GM19328 (cell line): ENCODE measurements at regions not wholly inside any gene's neighbourhood (a gene's known extent, or its start where the extent isn't known, plus 50 kb on each side); places are given as distances from the start of the nearest gene placed in this dataset.

ENCODE experiments used
- ATAC-seq: cut with Tn5 transposase; IDR thresholded peaks from one replicate; pipeline ENCODE4 v1.9.1; 2021; ENCODE audit warnings: mild to moderate bottlenecking, moderate library complexity; ENCODE audit not compliant: unreplicated experiment

DNA sequence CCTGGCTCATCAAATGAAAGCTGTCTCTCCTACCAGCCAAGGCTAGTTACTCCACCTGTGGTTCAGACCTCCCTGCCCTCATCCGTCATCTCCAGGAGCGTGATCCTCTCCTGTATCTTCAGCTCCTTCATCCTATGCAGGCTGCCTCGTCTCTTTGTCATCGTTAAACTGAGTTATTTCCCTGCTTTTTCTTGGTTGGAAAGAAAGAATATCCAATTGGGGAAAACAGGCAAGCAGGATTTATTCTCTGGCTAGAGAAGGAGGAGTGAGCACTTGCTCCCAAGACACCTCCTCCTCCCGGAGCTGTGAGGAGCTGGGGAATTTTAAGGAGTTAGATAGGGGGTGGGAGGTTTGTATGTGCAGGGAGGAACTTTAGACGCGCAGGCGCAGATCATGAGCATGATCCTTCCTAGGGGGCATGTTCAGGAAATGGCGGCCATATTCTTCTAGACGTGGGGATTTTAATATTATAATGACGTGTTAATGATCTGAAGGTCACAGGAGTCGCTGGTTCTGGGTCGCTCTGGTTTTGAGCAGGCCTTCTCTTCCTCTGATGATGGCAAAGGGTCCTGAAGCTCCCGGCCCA lies 156.4 kb upstream of the KL start:
- ATAC-seq: no peak

DNA sequence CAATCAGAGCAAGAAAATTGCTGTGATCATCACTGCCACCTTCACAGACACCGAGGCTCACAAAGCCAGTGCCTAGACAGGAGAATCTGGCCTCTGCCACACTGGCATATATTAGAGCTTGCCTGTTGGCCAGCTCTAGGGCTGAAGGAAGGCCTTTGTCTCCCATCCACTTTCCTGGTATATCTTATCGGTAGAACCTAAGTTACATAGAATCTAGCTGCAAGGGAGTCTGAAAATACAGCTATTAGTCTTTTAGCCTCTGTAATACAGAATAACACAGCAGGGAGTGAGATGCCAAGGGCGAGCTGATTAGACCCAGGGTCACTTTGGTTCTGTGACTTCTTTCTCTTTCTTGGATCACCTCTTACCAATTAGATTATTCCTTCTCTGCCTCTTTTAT lies 154.9 kb upstream of the KL start:
- ATAC-seq: no peak

DNA sequence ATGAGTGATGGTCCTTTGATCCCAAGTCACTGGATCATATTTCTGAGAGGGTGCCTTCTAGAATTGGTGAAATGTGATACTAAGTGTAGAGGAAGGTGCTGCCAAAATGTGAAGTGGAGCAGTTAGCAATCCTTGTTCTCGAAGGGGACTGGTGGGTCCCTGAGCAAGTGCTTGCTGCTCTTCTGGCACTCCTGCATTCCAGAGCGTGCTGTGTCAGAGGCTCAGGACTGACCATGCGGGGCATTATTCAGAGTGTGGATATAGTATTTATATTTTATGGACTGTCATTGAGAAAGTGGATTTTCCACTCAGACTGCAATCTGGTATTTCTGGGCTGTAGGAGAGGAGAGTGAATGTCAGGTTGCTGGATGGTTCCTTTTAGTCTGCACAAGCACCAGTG lies 152.6 kb upstream of the KL start:
- ATAC-seq: no peak

DNA sequence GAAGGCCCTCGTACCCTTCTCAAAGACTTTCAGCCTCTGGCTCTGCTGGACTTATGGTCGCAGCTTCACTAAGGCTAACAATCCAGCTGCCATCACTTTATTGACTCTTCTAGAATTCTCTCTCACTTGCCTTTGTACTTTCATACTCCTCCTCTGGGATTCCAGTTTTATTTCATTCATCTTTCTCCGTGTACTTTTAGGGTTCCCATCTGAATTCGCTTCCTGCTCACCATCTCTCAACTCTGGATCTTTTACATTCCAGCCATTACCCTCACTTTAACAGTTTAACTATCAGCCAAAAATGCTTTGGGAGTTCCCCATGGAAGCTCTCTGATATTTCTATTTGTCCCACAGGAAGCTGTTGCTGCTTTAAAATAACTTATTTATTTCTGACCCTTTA lies 149.3 kb upstream of the KL start:
- ATAC-seq: no peak

DNA sequence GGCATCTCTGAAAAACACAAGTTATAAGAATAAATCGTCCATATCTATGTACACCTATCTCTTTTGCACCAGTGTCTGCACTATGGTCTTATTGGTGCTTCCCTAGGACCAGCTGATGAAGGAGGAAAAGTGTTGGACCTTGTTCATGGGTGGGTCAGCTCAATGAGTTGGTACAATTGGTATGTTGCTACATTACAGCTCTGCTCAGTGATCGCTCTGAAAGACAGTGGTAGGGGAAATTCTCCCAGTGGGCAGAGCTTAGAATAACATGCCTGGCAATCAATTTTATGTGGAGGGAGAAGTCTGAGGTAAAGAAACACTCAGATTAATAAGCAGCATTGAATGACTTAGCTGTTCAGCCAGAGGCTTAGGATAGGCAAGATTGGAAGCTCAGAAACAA lies 138.7 kb upstream of the KL start:
- ATAC-seq: no peak

DNA sequence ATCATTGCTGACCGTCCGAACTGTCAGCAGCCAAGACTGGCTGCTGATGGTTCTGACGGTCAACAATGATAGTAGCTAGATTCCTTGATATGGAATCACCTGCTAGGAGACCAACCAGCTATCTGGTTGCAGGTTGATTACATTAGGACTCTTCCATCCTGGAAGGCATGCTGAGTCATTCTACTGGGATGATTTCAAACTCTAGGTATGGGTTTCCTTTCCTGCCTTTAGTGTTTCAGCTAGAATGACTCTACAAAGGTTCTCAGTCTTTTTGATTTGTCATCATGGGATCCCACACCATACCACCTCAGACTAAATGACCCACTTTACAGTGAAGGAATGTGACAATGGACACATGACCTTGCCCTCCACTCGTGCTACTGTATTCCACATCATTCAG lies 138.1 kb upstream of the KL start:
- ATAC-seq: no peak

DNA sequence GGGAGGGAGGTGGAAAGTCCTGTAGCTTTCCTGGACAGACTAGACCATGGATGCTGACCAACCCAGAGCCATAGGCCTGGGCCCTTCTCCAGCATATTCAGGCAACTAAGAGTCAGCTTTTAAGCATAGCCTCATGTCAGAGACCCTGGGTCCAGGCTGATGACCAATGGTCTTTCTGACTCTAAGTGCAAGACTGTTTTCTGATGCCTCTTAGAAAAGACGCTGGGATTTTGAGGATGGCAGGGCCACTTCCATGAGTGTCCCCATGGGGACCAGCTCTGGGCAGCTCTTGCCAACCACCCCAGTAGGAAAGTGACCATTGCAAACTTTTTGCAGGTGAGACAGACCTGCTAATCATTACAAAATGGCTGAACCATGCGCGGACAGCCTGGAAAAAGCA lies 135.6 kb upstream of the KL start:
- ATAC-seq: no peak

DNA sequence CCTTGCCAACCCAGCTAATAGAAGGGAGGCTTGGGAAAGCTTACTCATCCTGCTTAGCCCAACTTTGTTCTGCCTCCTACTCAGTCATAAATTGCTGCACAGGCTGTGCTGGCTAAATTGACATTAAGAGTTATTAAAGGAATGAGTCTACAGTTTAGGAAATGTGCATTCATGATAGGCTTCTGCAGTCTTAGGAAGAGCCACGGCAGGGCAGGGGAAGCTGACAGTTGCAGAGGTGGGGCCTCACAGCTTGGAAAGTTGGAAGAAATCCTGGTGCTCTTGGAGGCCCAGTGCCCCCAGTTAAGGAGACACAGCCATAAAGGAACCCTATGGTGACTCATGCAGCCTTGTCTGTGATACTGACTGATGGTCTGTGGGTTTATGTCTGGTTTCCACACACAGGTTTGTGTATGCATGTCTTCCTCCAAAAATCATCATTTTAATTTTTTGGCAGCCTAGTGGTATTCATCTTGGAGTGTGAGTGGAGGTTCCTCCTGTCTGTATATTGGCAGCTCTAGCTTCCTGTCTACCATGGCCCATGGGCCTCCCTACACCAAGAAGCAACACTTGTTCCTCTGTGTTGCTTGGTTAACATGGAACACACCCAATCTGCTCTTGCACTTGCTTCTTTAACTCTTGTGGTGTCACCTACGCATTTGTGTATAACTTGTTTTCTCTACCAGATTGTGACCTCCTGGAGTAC lies 135.0 kb upstream of the KL start:
- ATAC-seq: no peak

DNA sequence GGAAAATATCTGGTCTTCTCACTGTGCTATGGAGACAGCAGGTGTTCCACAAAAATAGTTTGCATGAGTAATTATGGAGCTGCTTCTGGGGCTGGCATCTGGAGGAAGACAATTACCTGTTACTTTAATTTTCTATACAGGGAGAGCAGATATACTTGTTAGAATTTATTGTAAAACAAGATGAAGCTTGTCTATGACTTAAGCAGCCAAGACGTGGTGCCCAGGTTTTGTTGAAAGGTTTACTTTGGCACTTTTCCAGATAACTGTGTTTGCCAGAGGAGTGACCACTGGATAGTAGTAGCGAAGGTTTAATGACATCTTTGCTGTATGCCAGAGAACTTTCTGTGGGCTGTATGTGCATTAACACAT lies 134.5 kb upstream of the KL start:
- ATAC-seq: no peak

DNA sequence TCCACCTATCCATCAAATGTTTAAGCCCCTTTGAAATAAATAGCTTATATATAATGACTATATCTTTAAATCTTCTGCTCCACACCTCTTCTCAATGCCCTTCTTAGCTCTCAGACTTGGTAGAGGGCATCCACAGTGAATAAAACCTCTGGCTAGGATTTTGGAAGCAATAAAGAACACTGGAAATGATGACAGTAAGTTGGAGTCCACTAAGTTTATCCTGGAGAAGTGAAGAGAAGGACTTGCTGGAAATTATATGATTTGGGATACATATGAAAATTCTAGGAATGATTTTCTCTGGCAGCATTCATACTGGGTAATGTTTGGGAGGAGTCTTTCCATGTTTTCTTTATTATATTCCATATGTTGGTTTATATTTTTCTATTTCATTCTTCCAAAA lies 133.5 kb upstream of the KL start:
- ATAC-seq: no peak

DNA sequence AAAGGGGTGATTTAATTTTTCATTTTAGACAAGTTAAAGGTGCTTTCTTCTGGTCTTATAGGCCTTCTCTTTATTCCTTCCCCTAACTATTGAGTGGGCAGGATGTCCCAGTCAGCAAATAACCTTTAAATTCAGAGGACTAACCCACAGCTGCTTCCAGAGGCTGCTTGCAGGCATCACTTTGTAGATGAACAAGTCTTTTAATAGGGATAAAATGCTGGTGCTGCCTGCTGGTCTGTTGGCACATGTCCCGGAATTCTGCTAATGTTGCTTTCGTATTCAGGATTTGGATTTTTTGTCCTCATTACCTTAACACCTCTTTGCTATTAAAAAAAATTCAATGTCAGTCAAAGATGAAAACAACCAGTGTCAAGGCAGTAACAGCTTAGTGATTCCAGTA lies 132.7 kb upstream of the KL start:
- ATAC-seq: no peak

DNA sequence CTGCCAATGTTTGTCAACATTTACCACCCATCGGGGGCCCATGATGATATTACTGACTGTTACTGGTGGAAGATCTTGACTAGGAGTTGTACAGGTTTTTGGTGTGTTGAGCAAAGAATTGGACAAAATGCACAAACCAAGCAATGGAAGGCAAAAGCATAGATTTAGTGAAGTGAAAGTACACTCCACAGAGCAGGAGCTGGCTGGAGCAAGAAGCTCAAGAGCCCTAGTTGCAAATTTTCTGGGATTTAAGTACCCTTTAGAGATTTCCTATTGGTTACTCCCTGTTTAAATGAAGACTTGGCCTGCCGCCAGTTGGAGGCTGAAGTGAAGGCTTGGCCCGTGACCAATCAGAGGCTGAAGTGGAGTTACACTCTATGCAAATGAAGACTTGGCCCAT lies 128.6 kb upstream of the KL start:
- no peak for ATAC-seq

DNA sequence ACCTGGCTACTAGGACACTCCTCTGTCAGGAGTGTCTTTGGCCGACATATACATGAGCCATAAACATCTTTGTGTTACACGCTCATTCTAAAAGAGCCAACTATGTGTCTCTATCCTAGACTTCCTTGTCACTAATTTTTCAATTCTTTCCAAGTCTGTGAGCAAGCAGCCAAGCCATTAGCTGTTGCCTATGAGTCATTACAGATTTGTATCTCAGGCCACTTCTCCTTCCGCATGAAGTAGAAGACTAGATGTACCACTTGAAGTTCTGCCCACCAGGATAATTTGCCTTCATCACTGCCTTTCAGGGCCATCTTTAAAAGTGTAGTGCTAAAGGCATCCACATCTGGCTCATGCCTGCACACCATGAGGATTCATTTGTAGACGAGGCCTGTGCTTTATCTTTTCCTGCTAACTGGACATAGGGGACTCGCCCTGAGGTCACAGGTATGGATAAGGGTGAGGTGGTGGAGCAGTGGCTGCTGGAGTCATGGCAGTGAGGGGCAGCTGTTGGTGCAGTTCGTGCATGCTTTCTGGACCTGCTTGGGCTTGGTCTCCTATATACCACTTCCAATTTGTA lies 126.1 kb upstream of the KL start:
- ATAC-seq: no peak

DNA sequence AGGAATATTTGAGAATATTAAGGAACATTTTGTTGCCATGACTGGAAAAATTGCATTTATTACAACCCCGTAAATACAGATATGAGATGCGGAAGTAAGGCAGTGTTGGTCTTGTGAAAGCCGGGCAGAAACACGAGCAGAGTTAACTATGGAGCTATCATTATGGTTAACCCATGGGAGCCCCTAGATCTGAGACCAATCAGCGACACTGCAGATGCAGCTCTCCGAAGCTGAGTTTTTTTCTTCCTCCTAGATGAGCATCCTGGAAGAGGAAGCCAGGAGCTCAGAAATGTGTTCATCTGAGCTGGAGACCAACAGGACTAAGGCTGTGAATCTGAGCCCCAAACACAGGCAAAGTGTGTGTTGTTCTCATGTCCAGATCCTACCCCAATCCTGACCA lies 123.0 kb upstream of the KL start:
- no peak for ATAC-seq

DNA sequence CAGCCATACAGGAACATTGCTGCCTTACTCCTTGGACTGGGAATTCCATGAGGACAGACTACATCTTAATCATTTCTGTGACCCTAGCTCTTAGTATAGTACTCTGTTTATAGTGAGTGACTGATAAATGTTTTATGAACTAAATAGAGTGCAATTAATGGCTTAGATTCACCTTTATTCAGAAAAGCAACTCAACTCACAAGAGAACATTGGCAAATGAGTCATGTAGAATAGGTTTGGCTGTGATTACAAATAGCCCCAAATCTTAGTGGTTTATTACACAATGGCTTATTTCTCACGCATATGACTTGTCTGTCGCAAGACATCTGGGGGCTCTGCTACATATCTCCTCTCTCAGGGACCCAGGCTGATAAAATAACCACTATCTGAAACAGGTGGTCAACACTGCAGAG lies 121.6 kb upstream of the KL start:
- no peak for ATAC-seq

DNA sequence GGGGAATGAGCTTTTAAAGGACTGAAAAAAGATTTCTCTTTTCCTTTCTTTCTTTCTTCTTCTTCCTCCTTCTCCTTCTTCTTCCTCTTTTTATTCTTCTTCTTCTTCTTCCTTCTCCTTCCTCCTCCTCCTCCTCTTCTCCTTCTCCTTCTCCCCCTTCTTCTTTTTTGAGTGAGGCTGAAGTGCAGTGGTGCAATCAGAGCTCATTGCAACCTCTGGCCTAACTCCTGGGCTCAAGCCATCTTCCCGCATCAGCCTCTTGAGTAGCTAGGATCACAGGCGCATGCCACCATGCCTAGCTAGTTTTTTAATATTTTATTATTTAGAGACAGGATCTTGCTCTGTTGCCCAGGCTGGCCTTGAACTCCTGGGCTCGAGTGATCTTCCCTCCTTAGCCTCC lies 120.9 kb upstream of the KL start:
- ATAC-seq: no peak

DNA sequence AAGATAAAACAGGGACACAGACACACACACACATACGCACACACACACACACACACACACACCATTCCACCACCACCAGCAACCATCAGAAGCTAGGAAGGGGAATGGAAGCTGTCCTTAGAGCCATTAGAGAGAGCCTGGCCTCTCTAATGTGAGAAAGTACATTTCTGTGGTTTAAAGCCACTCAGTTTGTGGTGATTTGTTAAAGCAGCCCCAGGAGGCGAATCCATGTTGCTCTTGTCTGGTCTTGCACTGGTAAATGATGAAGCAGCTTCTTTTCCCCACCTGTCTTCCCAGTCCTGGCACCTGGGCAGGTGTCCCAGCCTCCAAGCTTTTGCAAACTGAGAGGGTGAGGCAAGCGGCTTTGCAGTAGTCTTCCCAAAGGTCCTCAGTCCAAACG lies 118.9 kb upstream of the KL start:
- no peak for ATAC-seq

DNA sequence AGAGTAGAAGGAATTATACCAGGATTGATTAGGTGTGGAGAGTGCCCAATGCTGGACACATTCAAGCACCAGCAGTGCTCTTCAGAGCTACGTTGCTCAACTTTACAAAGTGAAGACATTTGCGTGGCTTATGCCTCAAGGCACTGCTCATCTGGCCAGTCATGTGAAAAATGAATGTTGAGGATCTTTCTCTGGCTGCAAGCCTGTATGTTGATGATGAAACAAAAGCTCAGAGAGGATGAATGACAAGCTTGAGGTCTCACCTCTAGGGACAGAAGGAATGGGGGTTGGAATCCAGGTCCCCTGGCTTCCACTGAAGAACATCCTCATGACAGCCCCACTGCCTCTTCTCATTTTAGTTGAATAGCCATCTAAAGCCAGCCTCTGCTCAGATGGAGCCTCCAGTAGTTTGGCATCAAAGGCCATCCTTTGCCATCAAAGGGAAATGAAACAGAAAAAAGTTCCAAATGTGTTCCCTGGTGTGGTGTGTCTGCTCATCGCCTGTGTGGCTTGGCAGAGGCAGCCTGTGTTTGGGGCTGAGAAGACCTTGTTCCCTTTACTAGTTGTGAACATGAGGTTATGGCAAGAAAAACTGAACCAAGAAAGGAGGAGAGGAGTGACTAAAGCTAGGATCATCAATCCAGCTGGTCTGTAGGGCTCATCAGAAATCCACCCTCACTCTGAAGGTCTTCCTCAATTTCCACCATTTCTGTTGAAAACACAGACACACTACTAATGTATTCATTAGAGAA lies 114.0 kb upstream of the KL start:
- no peak for ATAC-seq

DNA sequence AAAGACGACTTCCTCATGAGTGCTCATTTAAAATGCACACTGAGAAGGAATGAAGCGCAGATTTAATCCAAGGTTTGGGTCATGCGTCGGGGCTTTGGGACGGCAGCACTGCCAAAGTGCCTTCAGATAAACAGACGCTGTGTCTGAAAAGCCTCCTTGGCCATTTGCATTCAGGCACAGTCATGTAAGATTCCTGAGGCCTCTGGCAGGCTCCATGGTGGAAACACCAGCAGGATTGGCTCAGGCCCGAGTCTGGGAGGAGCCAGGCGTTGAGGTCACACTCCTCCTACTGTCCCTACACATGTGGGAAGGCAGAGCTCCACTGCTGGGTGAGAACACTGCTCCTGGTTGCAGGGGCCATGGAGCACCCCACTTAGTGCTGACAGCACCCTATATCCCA lies 113.3 kb upstream of the KL start:
- no peak for ATAC-seq

DNA sequence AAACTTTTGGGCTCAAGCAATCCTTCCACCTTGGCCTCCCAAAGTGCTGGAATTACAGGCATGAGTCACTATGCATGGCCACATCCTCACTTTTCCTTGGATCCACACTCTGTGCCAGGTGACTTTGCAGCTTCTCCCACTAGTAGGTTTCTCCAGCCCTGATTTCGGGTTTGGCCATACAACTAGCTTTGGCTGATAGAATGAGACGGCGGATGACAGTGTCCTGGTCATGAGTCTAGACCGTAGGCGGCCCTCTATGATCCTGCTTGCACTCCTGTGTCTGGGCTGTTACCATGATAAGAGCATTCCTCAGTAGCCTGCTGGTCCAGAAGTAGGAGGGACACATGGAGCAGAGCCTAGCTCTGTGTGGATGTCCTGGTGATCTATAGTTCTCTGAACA lies 112.5 kb upstream of the KL start:
- ATAC-seq: no peak

DNA sequence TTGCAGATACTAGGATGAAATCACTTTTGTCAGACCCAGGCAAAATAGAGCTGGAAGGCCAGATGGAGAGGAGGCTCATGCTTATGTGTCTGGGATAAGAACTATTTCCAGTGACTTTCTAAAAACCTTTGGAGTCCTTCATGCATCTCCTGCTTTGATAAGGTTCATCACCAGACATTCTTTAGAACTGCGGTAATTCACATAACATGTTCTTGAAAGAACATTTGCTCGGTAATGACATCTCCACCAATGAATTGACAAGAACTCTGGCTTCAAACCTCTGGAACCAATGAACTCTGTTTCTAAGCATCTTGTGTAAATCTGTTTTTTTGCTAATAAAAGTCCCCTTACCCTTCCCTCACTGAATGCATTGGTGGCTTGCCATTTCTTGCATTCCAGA lies 112.0 kb upstream of the KL start:
- no peak for ATAC-seq
